ENCODE measurements at regions not wholly inside any gene's neighbourhood (a gene's known extent, or its start where the extent isn't known, plus 50 kb on each side); places are given as distances from the start of the nearest gene placed in this dataset.

DNA sequence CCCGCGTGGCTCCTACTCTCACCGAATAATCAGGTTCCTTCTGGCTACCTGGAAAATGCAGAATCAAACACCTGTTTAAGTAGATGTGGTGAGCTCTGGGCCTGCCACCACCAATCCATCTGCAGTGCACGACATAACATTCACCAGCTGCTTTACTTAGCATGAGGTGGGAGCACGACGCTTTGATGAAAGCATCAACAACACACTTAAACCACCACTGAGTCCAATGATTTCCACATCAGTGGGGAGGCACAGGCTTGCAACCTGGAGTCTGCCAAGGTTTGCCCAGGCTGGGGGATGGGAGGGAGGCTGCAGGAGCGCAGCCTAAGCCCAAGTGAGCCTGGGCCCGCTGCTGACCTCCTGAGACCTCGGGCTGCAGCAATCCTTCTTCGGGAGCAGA, 415.5 kb downstream of the MEIS1 start:
- TF ChIP-seq EGR1 (IDR thresholded peaks at IDR 0.05) (no peak), EP300 (IDR thresholded peaks at IDR 0.05; ENCODE audit: borderline replicate concordance) (no peak)

All from Ishikawa (cell line).